HCT116 (cell line): ENCODE measurements at regions not wholly inside any gene's neighbourhood (a gene's known extent, or its start where the extent isn't known, plus 50 kb on each side); places are given as distances from the start of the nearest gene placed in this dataset.

Source experiments
- ATF3 ChIP-seq: IDR thresholded peaks from 2 replicates; pipeline ENCODE4 v1.6.1; 2012
- CBX3 ChIP-seq: IDR thresholded peaks from 2 replicates; pipeline ENCODE4 v1.6.1; 2012; ENCODE audit warnings: low read depth
- CEBPB ChIP-seq: IDR thresholded peaks from 2 replicates; pipeline ENCODE4 v1.6.1; 2012; ENCODE audit warnings: low read depth
- CTCF ChIP-seq, 3 experiments: fragments of 200-600 bp in 1 of 3; sonication (generic) in 1 of 3; IDR thresholded peaks in 2 of 3; conservative IDR thresholded peaks in 1 of 3; 2 replicates each; pipeline ENCODE4 v1.5.1; 2012 to 2017; ENCODE audit warnings: low read depth in 2 of 3, low read length in 2 of 3, antibody characterized with exemption in 1 of 3, borderline replicate concordance in 1 of 3, control low read depth in 1 of 3, mild to moderate bottlenecking in 1 of 3, mixed read lengths in 1 of 3, mixed run types in 1 of 3, moderate library complexity in 1 of 3; ENCODE audit not compliant: insufficient read depth in 1 of 3
- EGR1 ChIP-seq: IDR thresholded peaks from 2 replicates; pipeline ENCODE4 v1.6.1; 2012; ENCODE audit warnings: low read depth
- EZH2 ChIP-seq: fragments of 200-600 bp; sonication (generic); IDR thresholded peaks from 2 replicates; pipeline ENCODE4 v1.6.1; 2017; ENCODE audit warnings: antibody characterized with exemption, mixed run types
- EZH2phosphoT487 ChIP-seq: fragments of 200-600 bp; IDR thresholded peaks from 2 replicates; pipeline ENCODE4 v1.6.1; 2018; ENCODE audit warnings: antibody characterized with exemption, borderline replicate concordance
- FOSL1 ChIP-seq: IDR thresholded peaks from 2 replicates; pipeline ENCODE4 v1.6.1; 2012; ENCODE audit warnings: low read depth
- MAX ChIP-seq: IDR thresholded peaks from 2 replicates; pipeline ENCODE4 v1.6.1; 2012
- POLR2A ChIP-seq: IDR thresholded peaks from 2 replicates; pipeline ENCODE4 v1.7.0; 2011; ENCODE audit warnings: borderline replicate concordance; ENCODE audit not compliant: insufficient read depth, insufficient read length; ENCODE audit errors: extremely low read depth
- POLR2AphosphoS5 ChIP-seq: IDR thresholded peaks from 2 replicates; pipeline ENCODE4 v1.6.1; 2011; ENCODE audit warnings: mild to moderate bottlenecking, low read depth, low read length, moderate library complexity
- REST ChIP-seq: IDR thresholded peaks from 2 replicates; pipeline ENCODE4 v1.6.1; 2012; ENCODE audit warnings: low read depth
- SRF ChIP-seq: IDR thresholded peaks from 2 replicates; pipeline ENCODE4 v1.6.1; 2012; ENCODE audit warnings: low read depth
- YY1 ChIP-seq: IDR thresholded peaks from 2 replicates; pipeline ENCODE4 v1.6.1; 2011; ENCODE audit warnings: low read length, low read depth, moderate library complexity, mild to moderate bottlenecking; ENCODE audit not compliant: insufficient replicate concordance; ENCODE audit errors: extremely low read depth

- TF ChIP-seq EZH2 (no peak), CTCF (IDR thresholded peaks at IDR 0.05 in 2 of 3, conservative IDR thresholded peaks at IDR 0.05 in 1 of 3; ENCODE audit: borderline replicate concordance in 1 of 3, insufficient read depth in 1 of 3, low read depth in 2 of 3, low read length in 2 of 3) (no peak), POLR2AphosphoS5 (no peak), CBX3 (no peak), ATF3 (no peak), POLR2A (no peak), EGR1 (no peak), YY1 (no peak), EZH2phosphoT487 (no peak), REST (no peak), FOSL1 (no peak), SRF (no peak), MAX (no peak), CEBPB (no peak)
These were observed 142.1 kb upstream of the TMCO5A start for GRCh38 chr15:37792351-37792750.
